Left ventricle myocardium inferior (tissue), 1 donor: ENCODE measurements at regions not wholly inside any gene's neighbourhood (a gene's known extent, or its start where the extent isn't known, plus 50 kb on each side); places are given as distances from the start of the nearest gene placed in this dataset.

Source experiments
- DNase-seq: peaks from one replicate; pipeline ENCODE4 v3.0.0-alpha.2; 2020
- H3K27ac ChIP-seq: fragments of 200-600 bp; replicated peaks from 2 replicates; pipeline ENCODE4 v1.8.0; 2021
- H3K27me3 ChIP-seq: fragments of 200-600 bp; 2 replicates; pipeline ENCODE4 v1.8.0; 2021; ENCODE audit warnings: low read depth
- H3K36me3 ChIP-seq: fragments of 200-600 bp; 2 replicates; pipeline ENCODE4 v1.8.0; 2021
- H3K4me1 ChIP-seq: fragments of 200-600 bp; 2 replicates; pipeline ENCODE4 v1.8.0; 2021
- H3K4me3 ChIP-seq: fragments of 200-600 bp; 2 replicates; pipeline ENCODE4 v1.8.0; 2021; ENCODE audit warnings: mild to moderate bottlenecking, moderate library complexity
- H3K9me3 ChIP-seq: fragments of 200-600 bp; replicated peaks from 2 replicates; pipeline ENCODE4 v1.8.0; 2021
- CTCF ChIP-seq: fragments of 200-600 bp; IDR thresholded peaks from 2 replicates; pipeline ENCODE4 v1.8.0; 2021; ENCODE audit warnings: antibody characterized with exemption, mild to moderate bottlenecking, borderline replicate concordance
- intact Hi-C: fragments of 100-400 bp; cut with micrococcal nuclease; formaldehyde crosslinking; loops from one replicate; pipeline ENCODE4 v1.11.0; 2022
- donor health status: DM: no; HTN: yes; CAD: no; lungs with severe emphysema.

DNA sequence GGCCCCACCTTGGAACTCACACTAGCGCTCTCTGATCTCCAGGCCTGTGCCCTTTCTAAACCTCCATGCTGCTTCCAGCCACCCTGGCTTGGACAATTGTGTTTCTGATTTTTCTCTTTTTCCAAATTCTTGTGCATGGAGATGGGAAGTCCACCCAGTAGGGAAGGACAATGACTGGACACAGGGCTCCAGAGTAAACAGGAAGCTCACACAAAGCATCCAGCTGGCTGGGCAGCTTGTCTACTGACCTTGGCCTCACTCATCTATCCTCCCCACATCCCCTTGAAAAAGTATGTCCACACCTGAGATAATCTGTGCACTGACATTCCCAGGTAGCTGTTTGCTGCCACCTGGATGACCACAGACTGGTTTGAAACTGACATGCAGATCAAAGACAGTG lies 331.2 kb upstream of the MAF start:
- intact Hi-C loops: no loop called here
- Histone ChIP-seq H3K27me3 (no peaks in the 10 kb centered on the region), H3K36me3 (no peaks in the 10 kb centered on the region), H3K4me3 (no peak overlapping the region), H3K27ac (no peak overlapping the region), H3K4me1 (no peaks in the 10 kb centered on the region), H3K9me3 (no peaks in the 10 kb centered on the region)
- TF ChIP-seq CTCF: no peak
- no peak for DNase-seq

- no peaks in the 10 kb centered on the region for H3K4me1 ChIP-seq
- no peak overlapping the region for H3K27ac ChIP-seq
- no peaks in the 10 kb centered on the region for H3K36me3 ChIP-seq
- no peak for DNase-seq
- no peaks in the 10 kb centered on the region for H3K27me3 ChIP-seq
- intact Hi-C loops: no loop called here
- no peak for TF ChIP-seq CTCF
- H3K4me3 ChIP-seq: no peak overlapping the region
- H3K9me3 ChIP-seq: no peaks in the 10 kb centered on the region
These were observed 328.9 kb upstream of the MAF start for GRCh38 chr16:79929260-79929965.

DNA sequence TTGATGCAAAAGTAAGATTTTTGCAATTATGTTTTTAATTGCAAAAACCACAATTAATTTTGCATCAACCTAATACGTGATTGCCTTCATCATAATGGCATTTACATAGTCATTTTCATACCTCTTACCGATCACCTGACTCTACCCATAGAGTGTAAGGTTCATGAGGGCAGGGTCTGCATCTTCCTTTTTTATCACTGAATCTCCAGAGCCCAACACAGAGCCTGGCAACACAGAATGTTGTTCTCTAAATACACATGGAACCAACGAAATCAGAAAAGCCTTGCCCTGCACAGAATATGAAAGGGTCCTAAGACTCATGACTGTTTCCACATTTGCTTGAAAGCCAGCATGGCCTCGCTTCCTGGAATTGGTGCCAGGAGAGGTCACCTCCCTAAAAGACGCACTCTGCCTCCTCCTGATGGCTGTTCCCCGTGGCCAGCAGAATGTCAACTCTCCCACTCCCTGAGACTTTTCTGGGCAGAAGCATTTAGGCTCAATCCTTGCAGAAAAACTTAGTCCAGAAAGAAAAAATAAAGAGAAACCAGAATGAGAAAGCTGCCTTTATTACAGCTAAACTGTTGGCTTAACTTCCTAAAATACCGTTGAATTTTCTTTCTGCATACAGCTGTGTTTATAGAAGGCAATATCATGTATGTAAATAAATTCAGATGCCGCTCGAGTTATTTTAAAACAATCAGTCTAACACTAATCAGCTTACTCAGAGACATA lies 327.8 kb upstream of the MAF start:
- Histone ChIP-seq H3K9me3 (no peaks in the 10 kb centered on the region), H3K4me1 (no peaks in the 10 kb centered on the region), H3K4me3 (no peak overlapping the region), H3K27me3 (no peaks in the 10 kb centered on the region), H3K36me3 (no peaks in the 10 kb centered on the region), H3K27ac (no peak overlapping the region)
- intact Hi-C loops: no loop called here
- no peak for TF ChIP-seq CTCF
- no peak for DNase-seq

DNA sequence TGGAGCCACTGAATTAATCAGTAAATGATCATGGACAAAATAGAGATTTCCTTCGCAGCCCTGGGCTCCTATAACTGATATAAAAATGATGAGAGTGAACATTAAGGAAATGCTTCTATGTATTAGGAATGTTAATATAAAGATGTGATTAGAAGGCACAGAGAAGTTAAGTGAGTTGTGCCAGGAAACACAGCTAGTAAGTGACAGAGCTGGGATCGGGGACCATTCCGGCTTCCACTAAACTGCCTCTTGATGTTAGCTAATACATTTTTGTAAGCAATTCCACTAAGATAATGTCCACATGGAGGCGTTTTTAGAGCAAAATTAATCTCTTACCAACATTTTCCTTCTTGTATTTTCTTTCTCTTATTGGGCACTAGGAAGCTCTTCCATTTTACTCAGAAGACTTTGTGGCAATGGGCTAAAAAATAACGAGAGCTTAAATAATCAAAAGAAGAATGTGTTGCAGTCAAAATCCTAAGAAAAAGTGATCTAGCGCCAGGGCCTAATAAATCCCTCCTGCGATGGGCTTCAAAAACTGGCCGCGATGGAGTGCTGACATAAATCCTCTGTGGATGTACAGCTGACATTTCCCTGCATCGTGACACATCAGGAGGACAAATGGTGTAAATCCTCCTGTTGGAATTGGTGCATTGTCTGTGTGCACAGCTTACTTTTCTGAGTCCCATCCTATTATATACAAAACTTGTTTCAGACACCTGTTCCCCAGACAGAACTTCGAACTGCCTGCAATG lies 326.1 kb upstream of the MAF start:
- DNase-seq: no peak
- H3K27ac ChIP-seq: no peak overlapping the region
- intact Hi-C loops: no loop called here
- H3K36me3 ChIP-seq: no peaks in the 10 kb centered on the region
- H3K27me3 ChIP-seq: no peaks in the 10 kb centered on the region
- no peak overlapping the region for H3K4me3 ChIP-seq
- no peaks in the 10 kb centered on the region for H3K4me1 ChIP-seq
- H3K9me3 ChIP-seq: no peaks in the 10 kb centered on the region
- TF ChIP-seq CTCF: no peak

- no peak for DNase-seq
- intact Hi-C loops: no loop called here
- Histone ChIP-seq H3K4me1 (no peaks in the 10 kb centered on the region), H3K9me3 (no peaks in the 10 kb centered on the region), H3K36me3 (no peaks in the 10 kb centered on the region), H3K4me3 (no peak overlapping the region), H3K27me3 (no peaks in the 10 kb centered on the region), H3K27ac (no peak overlapping the region)
- no peak for TF ChIP-seq CTCF
These were observed 322.9 kb upstream of the MAF start for GRCh38 chr16:79923431-79923830.
